ENCODE measurements at regions not wholly inside any gene's neighbourhood (a gene's known extent, or its start where the extent isn't known, plus 50 kb on each side); places are given as distances from the start of the nearest gene placed in this dataset.

GRCh38 chr22:47921906-47922305 is 1159.5 kb downstream of the TBC1D22A start:
- no peak for TF ChIP-seq CTCF (IDR thresholded peaks at IDR 0.05; ENCODE audit: insufficient read depth, missing control alignments)
- no peak for FAIRE-seq
- DNase-seq (ENCODE audit: insufficient read length, low spot score) = no peak

- no peak for TF ChIP-seq CTCF (IDR thresholded peaks at IDR 0.05; ENCODE audit: insufficient read depth, missing control alignments)
- DNase-seq (ENCODE audit: insufficient read length, low spot score) (no peak), FAIRE-seq (no peak)
These were observed 1158.0 kb downstream of the TBC1D22A start for GRCh38 chr22:47920380-47920959.

GRCh38 chr22:47919893-47920292 is 1157.4 kb downstream of the TBC1D22A start:
- no peak for FAIRE-seq
- DNase-seq (ENCODE audit: insufficient read length, low spot score) = no peak
- TF ChIP-seq CTCF (IDR thresholded peaks at IDR 0.05; ENCODE audit: insufficient read depth, missing control alignments) = no peak

GRCh38 chr22:47919001-47919441 is 1156.6 kb downstream of the TBC1D22A start:
- FAIRE-seq = no peak
- no peak for TF ChIP-seq CTCF (IDR thresholded peaks at IDR 0.05; ENCODE audit: insufficient read depth, missing control alignments)

GRCh38 chr22:47918276-47918921 is 1155.9 kb downstream of the TBC1D22A start:
- DNase-seq (ENCODE audit: insufficient read length, low spot score) (no peak), FAIRE-seq (no peak)
- TF ChIP-seq CTCF (IDR thresholded peaks at IDR 0.05; ENCODE audit: insufficient read depth, missing control alignments) = no peak

More at GRCh38 chr22:47919001-47919441, 1156.6 kb downstream of the TBC1D22A start:
- DNase-seq (ENCODE audit: insufficient read length, low spot score) = no peak

GRCh38 chr22:47914481-47915097 is 1152.1 kb downstream of the TBC1D22A start:
- TF ChIP-seq CTCF (IDR thresholded peaks at IDR 0.05; ENCODE audit: insufficient read depth, missing control alignments) = no peak
- DNase-seq (ENCODE audit: insufficient read length, low spot score) (no peak), FAIRE-seq (no peak)

Data from D721Med (cell line).